RKO (cell line): ENCODE measurements at regions not wholly inside any gene's neighbourhood (a gene's known extent, or its start where the extent isn't known, plus 50 kb on each side); places are given as distances from the start of the nearest gene placed in this dataset.
A peak's percentile ranks its signal among the peaks of the same experiment; 100 is the strongest.
"Not testable (repeated sequence)": the region's sequence is repeated elsewhere in the genome, so short reads cannot be mapped to it uniquely, and the experiment has no call there.

Experiments used
- DNase-seq: peaks from one replicate; pipeline ENCODE4 v3.0.0-alpha.2; 2016; ENCODE audit warnings: low spot score

DNA sequence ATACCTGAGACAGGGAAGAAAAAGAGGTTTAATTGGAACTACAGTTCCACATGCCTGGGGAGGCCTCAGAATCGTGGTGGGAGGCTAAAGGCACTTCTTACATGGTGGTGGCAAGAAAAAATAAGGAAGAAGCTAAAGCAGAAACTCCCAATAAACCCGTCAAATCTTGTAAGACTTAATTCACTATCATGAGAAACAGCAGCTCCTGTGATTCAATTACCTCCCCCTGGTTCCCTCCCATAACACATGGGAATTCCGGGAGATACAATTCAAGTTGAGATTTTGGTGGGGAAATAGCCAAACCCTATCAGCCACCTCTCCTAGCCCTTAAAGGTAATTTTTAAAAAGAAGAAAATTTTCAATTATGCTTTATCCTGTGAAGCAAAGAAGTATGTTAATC, 728.8 kb downstream of the RNF144A start:
- no peak for DNase-seq

DNA sequence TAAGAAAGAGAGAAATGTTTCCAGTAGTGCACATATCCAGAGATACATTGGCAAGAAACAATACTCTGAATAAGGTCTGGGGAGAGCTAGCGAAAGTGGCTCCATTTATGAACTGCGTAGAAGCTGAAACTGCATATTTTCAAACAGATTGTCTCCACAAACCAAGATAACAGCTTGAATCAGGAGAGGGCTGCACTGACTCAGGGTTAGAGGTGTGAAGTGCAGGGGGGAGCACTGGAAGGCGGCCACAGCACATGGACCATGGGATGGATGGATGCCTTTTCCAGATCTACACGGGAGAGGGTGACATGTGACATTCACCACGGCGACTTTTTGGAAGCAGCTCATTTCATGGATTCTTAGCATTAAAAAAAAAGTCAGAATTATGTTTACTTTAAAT, 729.4 kb downstream of the RNF144A start:
- no peak for DNase-seq

DNA sequence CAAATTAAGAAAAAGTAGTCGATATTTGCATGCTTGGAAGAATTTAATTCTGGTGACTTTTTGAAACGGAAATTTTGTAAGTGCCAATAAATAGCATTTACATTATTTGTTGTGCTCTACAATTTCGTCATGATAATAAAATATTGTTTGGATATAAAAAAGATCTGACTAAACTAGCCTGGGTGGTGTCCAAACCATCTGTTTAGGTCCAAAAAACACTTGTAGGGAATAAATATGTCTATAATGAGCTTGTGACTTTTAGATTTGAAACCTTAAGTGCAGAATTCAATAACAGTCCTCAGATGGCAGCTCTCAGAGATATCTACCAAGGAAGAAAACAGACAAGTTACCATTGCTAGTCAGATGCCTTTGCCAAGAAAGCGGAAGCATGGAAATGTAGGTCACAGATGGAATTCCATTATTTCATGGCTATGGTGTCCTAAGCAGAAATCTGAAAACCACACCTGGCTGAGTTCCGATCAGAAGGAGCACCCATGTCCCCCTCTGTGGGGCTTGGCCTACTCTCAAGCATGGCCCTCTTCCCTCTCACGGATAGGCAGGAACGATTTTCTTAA, 731.1 kb downstream of the RNF144A start:
- DNase-seq = no peak

DNA sequence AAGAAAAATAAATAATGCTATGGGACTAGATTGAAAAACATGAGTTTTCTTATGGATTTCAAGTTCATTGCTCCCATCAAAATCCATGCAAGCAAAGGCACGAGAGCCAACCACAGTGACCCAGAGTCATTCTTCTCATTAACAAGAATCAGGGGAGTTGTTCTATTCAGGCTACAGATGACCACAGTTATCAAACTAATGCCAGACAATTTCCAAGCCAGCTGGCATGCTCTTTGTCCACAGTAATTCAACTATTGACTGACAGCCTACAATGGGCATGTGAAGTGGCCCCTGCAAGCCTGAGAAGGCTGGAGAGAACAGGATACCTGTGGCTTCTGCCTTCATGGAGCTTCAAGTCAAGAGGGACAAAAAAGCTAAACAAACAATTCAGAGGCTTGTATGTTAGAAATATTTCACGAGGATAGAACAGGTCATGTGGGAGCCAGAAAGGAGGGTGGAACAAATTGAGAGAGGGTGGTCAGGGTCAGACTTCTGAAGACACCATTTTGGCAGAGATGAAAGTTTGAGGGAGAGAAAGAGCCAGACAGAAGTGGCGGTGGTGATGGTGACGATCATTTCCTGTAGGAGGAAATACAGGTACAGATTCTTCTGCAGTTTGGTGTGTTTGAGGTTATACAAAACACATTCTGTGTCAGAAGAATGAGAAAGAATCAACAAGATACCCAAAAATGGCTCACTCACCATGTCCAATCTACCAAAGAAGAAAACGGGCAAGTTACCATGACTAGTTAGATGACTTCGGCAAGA, 732.4 kb downstream of the RNF144A start:
- DNase-seq = no peak

DNA sequence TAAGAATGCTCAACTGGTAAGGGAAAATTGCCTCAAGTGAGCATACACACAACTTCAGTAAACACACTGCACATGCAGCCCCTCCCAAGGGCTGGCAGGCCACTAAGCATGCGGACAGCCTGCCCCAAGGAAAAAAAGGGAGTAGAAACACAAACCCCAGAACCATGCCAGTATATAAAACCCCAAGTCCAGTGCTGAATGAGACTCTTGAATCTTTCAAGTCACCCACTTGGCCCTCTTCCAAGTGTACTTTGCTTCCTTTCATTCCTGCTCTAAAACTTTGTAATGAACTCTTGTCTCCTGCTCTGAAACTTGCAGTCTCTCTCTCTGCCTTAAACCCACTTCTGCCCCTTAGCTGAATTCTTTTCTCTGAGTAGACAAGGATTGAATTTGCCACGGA, 736.4 kb downstream of the RNF144A start:
- no peak for DNase-seq

DNA sequence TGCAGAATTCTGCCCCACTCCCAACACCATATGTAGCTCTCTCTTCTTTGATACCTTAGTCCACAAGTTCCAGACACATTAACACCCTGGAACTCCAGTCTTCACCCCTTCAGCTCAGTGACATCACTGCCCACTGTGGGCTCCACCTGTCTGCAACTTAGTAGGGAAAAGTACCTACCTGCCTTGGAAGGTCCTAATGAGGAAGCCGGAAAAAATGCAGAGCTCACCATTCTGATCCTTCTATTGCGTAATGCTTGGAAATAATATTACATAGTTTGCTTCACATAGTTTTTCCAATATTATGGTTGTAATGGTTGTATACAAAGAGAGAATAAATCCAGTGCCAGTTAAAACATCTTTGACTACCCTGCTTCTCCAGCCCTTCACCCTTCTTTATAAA, 738.4 kb downstream of the RNF144A start:
- DNase-seq = no peak

DNA sequence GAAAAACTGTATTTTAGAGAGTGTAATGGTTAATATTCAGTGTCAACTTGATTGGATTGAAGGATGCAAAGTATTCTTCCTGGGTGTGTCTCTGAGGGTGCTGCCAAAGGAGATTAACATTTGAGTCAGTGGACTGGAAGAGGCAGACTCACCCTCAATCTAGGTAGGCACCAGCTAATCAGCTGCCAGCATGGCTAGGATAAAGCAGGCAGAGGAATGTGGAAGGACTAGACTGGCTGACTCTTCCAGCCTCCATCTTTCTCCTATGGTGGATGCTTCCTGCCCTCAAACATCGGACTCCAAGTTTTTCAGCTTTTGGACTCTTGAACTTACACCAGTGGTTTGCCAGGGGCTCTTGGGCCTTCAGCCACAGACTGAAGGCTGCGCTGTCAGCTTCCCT, 740.3 kb downstream of the RNF144A start:
- DNase-seq = not testable (repeated sequence)

DNA sequence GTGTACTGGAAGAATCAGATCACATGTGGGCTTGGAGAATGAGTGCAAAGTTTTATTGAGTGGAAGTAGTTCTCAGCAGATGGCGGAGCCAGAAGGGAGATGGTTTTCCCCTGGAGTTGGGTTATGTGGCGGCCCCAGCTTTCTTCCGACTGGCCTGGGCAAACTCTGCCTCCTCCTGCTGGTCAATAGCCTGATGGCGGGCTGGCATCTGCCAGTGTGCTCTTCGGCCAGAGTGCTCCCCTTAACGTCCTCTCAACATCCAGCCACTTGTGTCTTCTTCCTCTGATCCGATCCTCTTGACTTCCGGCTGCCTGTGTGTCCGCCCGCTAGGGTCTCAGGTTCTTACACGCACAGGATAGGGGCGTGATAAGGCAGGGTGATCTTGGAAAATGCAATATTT, 741.3 kb downstream of the RNF144A start:
- DNase-seq = no peak

DNA sequence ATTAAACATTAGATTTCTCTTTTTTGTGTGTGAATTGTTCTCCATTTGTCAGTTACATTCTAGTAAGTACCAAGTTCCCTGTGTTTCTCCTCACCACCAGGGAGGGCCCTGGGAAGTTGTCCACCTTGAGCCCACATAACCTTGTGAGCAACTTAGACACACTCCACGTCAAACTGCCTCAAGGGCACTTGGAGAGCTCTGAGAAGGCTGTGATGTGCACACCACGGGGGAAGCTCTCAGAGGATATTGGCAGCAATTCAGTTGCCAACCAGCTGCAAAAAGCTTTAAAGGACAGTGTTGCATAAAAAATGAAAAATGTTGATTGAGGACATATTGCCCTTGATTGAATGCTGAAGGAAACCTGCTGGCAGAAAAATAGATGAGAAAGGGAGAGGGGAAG, 743.6 kb downstream of the RNF144A start:
- DNase-seq = no peak

DNA sequence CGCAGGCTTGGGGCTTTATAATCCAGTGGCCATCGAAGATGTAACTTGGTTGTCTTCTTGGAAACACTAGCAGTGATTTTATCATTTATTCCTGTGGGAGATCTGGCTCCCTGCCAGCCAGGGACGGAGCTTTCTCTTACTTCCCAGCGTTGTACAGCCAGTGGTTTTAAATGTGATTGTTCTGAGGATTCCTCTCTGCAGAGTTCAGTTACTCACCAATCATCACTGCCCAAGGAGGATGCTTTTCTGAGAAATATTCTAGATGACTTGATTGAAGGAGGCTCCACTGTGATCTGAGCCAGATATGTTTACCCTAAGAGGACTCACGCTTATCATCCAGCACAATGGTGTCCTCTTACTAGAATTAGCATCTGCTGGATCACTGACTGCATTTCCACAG, 744.3 kb downstream of the RNF144A start:
- DNase-seq = no peak

DNA sequence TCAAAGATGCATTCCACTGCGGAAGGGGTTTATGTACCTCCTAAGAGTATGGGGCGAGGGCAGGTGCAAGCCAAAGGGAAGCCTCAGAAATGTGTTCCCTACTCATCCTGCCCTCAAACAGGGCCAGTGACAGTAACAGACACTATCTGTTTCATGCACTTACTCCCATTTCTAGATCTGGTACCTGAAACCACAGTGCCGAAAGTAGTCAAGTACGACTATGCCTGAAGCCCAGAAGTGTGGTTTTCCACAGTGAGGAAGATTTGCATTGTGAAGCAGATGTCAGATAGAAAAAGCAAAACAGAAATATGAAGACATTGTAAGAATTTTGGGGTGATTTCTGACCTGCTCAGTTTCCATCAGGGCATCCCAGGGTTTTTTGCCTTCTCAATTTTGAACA, 748.7 kb downstream of the RNF144A start:
- DNase-seq = no peak

DNA sequence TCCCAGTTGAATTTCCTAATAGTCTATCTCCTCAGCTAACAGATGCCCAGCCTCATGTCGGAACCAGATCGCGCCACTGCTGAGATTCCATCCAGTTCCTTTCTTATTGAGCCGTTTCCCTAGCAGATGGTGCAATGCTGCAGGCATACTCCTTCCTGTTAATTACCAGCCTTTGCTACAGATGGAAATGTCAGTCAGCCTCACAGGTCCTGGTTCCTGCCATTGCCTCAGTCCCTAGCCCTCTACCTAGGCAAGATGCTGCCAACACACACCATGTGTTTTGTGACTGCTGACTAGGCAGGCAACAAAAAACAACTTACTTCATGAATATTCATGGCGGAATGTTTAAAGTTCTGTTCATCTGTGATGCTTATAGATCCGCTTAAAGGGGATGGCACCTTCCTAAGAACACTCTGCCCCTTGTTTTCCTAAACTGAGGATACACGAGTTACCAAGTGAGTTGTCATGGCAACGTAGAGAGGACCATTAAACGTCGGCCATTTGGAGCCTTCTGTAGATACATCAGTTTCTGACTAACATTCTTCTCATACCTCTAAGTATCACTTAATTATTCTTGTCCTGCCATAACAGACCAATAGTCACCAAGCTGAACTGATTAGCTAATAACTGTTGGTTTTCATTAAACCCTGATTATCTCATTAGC, 749.5 kb downstream of the RNF144A start:
- no peak for DNase-seq

DNA sequence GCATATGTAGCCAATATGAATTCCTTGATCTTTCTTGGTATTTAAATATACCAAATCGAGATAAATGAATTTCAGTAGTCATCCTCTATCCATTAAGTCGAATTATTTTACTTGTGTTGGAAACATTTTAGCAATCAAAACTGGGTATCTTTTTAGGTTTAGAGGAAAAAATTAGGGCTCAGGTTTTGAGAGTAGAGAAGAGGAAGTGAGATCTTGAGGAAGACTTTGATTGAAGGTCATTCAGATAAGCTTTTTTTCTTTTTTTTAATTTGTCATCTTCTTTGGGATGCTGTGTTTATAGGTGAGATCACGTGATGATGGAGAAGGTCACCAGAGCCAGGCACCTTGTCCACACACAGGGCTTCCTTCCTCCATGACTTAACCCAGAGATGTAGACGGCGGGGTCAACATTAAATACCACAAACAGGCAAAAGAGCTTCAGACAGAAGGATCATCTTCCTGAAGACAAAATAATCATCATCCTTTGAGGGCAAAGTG, 750.1 kb downstream of the RNF144A start:
- DNase-seq = no peak

DNA sequence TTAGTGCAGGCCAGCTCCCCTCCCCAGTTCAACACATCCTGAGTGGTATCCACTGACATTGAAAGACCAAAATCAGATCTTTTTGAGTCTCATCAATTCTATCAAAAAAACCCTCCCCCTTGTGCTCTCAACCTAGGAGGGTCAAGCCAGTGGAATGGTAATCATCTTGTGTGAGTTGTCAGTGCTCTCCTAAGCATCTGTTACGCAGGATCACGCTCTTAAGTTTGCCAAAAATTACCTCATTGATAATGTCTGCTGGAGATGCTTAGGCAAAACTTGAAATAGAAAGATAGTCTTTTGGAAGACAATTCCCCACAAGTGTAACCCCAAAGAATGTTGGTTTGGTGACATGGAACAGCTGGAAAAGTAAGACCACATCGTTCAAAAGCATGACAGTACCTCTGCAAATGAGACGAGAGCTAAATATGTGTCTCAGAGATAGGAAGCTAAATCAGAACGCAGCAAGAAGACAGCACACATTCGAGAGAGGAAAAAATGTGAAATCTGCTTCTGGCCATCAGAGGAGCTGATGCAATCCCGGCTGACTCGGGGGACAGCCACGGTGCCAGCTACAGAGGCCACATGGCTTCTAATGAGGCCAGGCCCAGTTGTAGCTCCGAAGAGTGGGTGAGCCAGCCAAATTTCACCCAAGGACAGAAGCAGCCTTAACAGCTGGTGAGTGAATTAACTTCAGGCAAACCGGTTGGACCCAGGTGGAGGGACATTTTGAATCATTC, 753.9 kb downstream of the RNF144A start:
- no peak for DNase-seq

DNA sequence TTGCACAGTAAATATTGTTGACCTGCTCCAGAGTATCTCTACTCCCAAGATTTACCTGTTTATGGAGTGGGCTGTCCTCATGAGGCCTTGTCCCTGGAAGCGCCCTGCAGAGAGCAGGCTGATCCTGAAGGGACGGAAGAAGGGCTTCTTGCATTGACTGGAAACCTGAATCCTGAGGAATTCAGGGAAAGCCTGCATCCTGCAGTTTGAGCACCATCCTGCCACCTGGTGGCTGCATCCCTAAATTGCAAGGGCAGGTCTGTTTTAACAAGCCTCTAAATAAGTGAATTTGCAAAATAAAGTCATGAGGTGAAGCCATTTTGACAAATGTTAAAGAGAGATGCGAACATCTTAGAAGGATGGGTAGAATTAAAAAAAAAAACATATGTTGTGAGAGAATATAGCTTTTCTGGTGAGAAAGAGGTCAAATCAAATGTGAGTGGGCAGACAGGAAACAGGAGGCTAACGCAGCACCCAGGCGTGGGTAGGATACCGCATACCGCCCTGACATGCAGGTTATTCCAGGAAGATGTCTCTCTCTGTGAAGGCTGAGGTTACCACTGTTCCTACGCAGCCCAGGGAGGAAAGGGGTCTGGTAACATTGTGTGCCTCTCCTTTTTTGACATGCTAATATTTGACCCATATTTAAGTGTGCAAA, 754.9 kb downstream of the RNF144A start:
- DNase-seq = peak; percentile 49

DNA sequence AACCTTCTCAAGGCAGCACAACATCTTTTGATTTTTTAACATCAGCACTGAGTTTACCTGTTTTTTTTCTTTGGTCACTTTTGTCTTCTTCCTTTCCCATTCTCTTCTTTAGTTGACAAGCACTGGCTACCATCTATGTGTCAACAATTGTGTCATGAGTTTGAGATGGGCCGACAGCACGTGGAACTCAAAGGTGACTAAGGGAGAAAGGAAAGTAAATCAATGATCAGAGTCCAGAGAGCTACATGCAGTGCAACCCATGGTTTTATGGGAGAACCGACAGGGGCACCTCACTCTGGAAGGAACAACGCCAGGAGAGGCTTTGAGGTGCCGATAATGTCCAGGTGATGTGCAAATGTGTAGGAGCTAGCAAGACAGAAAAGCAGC, 755.5 kb downstream of the RNF144A start:
- no peak for DNase-seq

DNA sequence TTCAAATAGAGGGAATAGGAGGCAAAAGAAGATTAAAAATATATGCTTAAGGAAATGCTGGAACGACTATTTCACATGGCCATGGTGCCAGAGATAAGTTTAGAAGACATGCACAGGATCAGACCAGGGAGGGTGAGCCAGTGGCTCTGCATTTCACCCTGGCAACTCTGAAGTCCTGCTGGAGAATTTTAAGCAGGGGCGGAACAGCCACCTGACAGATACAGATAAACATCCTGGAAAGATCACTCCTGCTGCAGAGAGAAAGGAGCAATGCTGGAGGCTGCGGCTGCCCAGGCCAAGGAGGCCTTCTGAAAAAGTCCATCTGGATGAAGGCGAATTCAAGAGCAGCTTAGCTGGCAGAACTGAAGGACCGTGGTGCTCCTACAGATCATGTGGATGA, 755.9 kb downstream of the RNF144A start:
- no peak for DNase-seq

DNA sequence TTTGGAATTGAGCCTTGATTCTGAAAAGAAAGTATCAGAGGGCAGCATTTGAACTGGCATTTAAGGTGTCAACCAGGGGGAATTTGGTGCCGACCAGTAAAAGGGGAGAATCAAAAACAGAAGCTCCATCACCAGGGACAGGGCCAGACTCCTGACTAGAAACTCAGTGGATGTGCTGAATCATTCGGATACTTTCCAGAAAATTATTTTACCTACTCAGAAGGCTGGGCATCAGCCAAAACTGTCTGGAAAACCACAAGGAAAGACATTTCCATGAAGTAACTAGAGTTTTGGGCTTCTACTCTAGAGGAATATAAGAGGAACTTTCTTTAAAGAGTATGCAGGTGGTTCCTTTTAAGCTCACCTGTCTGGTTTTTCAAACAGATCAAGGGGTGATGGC, 756.6 kb downstream of the RNF144A start:
- DNase-seq = no peak

DNA sequence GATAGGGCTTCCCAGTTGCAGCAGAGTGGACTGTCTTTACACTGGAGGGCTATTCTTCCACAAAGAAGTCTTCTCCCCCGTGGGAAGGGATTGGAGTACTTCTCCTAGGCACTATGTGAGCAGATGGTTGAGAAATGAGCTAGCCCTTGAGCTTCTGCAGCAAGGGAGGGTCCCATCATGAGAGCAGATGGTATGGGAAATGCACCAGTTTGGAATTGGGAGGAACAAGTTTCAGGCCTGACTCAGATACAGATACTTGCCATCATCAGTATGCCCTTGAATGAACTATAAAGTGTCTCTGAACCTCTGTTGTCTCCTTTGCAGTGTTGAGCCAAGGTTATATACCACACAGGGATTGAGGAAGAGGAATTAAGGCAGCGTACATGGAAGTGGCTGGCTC, 757.4 kb downstream of the RNF144A start:
- no peak for DNase-seq

DNA sequence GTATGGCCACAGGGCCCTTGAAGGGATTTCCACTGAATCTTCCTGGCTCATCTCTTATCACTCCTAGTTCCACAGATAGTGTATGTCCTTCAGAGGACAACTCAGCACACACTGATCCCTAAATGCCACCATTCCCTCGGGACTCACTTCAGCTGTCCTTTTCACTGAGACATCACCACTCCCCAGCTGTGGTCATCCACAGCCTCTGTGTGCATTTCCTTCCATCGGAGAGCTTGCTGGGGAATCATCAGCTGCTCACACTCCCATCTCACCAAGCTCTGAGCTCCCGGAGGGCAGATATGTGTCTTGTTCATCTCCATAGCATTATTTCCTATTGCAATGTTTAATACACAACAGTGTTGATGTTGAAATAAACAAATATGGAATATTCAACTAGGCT, 759.5 kb downstream of the RNF144A start:
- DNase-seq = no peak

DNA sequence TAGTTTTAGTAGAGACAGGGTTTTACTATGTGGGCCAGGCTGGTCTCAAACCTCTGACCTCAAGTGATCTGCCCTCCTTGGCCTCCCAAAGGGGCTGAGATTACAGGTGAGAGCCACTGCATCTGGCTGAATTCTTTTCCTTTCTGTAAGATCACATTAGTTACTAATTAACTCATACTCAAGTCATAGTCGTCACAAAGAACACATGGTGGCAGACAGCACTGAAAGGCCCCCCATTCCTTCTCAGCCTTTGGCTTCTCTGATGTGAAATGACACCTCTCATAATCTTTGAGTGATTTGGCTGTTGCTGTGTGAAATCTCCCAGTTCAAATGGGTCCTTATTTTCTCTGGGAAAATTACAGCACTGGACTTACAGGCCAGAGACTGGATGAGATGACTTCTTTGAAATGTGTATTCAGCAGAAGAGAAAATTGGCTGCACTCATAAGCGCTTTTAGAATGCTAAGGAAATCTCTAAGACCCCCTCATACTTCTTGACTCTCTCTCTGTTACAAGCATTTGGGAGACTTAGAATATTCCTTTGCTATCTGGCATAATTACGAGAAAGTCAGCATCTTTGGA, 764.8 kb downstream of the RNF144A start:
- DNase-seq = no peak

DNA sequence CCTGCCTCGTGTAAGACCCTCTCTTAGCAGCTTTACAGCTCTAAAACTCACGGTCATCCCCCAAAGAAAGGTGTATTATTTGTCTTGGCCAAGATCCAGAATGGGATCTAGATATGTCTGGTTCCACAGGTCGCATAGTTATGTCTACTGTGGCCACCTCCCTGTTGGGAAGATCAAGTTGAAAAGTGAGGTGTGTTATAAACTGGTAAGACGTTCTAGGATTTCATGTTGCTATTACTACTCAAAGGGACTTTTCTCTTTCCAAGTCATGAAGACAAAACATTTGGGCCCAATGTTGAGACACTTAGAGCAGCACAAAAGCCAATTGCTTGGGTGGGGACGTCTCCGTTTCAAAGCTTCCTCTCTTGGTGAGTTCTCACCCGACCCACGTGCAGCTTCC, 766.0 kb downstream of the RNF144A start:
- DNase-seq = no peak
